HUES48 (cell line): ENCODE measurements at regions not wholly inside any gene's neighbourhood (a gene's known extent, or its start where the extent isn't known, plus 50 kb on each side); places are given as distances from the start of the nearest gene placed in this dataset.

Source experiments
- H3K27ac ChIP-seq: one replicate; pipeline ENCODE4 v1.7.0; 2013; ENCODE audit warnings: low read depth, low read length, inconsistent platforms
- H3K27me3 ChIP-seq: 2 replicates; pipeline ENCODE4 v1.6.1; 2013; ENCODE audit warnings: mild to moderate bottlenecking, low read length; ENCODE audit not compliant: control insufficient read depth, insufficient read depth
- H3K36me3 ChIP-seq: 2 replicates; pipeline ENCODE4 v1.6.1; 2013; ENCODE audit warnings: low read length; ENCODE audit not compliant: control insufficient read depth, insufficient read depth
- H3K4me1 ChIP-seq: 2 replicates; pipeline ENCODE4 v1.6.1; 2013; ENCODE audit warnings: mild to moderate bottlenecking, low read length; ENCODE audit not compliant: control insufficient read depth, insufficient read depth
- H3K4me3 ChIP-seq: 2 replicates; pipeline ENCODE4 v1.5.1; 2013; ENCODE audit warnings: mild to moderate bottlenecking, low read depth, low read length
- H3K9ac ChIP-seq: 2 replicates; pipeline ENCODE4 v1.6.1; 2013; ENCODE audit warnings: mild to moderate bottlenecking, low read depth, low read length, moderate library complexity
- H3K9me3 ChIP-seq: 2 replicates; pipeline ENCODE4 v1.6.1; 2013; ENCODE audit warnings: low read length; ENCODE audit not compliant: control insufficient read depth, insufficient read depth

- H3K4me1 ChIP-seq = peaks cover 14% of the 10 kb centered on the region
- H3K27ac ChIP-seq = no peak overlapping the region
- no peaks in the 10 kb centered on the region for H3K27me3 ChIP-seq
- no peak overlapping the region for H3K9ac ChIP-seq
- H3K36me3 ChIP-seq = no peaks in the 10 kb centered on the region
- no peaks in the 10 kb centered on the region for H3K9me3 ChIP-seq
- H3K4me3 ChIP-seq = no peak overlapping the region
These were observed 375.9 kb upstream of the DPPA4 start for GRCh38 chr3:109713288-109713687.

GRCh38 chr3:109715707-109716106, 378.4 kb upstream of the DPPA4 start:
- Histone ChIP-seq H3K9ac (no peak overlapping the region), H3K4me1 (peaks cover 14% of the 10 kb centered on the region), H3K27ac (no peak overlapping the region), H3K4me3 (no peak overlapping the region), H3K36me3 (no peaks in the 10 kb centered on the region), H3K9me3 (no peaks in the 10 kb centered on the region), H3K27me3 (no peaks in the 10 kb centered on the region)

GRCh38 chr3:109718850-109719249, 381.5 kb upstream of the DPPA4 start:
- no peaks in the 10 kb centered on the region for H3K36me3 ChIP-seq

GRCh38 chr3:109728861-109729494, 391.6 kb upstream of the DPPA4 start:
- Histone ChIP-seq H3K27me3 (no peaks in the 10 kb centered on the region), H3K4me3 (no peak overlapping the region), H3K9me3 (no peaks in the 10 kb centered on the region), H3K36me3 (no peaks in the 10 kb centered on the region), H3K4me1 (no peaks in the 10 kb centered on the region), H3K9ac (no peak overlapping the region), H3K27ac (no peak overlapping the region)

More at GRCh38 chr3:109718850-109719249, 381.5 kb upstream of the DPPA4 start:
- H3K9me3 ChIP-seq = no peaks in the 10 kb centered on the region
- H3K4me1 ChIP-seq = no peaks in the 10 kb centered on the region
- H3K27ac ChIP-seq = no peak overlapping the region
- H3K27me3 ChIP-seq = no peaks in the 10 kb centered on the region
- H3K4me3 ChIP-seq = no peak overlapping the region
- no peak overlapping the region for H3K9ac ChIP-seq

- Histone ChIP-seq H3K36me3 (no peaks in the 10 kb centered on the region), H3K4me3 (no peak overlapping the region), H3K4me1 (no peaks in the 10 kb centered on the region), H3K9me3 (peaks cover 6% of the 10 kb centered on the region), H3K27me3 (no peaks in the 10 kb centered on the region), H3K9ac (no peak overlapping the region), H3K27ac (no peak overlapping the region)
These were observed 394.5 kb upstream of the DPPA4 start for GRCh38 chr3:109731639-109732473.

- Histone ChIP-seq H3K27ac (no peak overlapping the region), H3K27me3 (no peaks in the 10 kb centered on the region), H3K9ac (no peak overlapping the region), H3K36me3 (no peaks in the 10 kb centered on the region), H3K9me3 (no peaks in the 10 kb centered on the region; the same call in 1 of the 2 replicates), H3K4me3 (no peak overlapping the region), H3K4me1 (no peaks in the 10 kb centered on the region)
These were observed 406.6 kb upstream of the DPPA4 start for GRCh38 chr3:109743981-109744380.

- H3K27ac ChIP-seq = no peak overlapping the region
- no peaks in the 10 kb centered on the region for H3K36me3 ChIP-seq
- no peak overlapping the region for H3K9ac ChIP-seq
- no peaks in the 10 kb centered on the region for H3K9me3 ChIP-seq
- H3K27me3 ChIP-seq = no peaks in the 10 kb centered on the region
- no peak overlapping the region for H3K4me3 ChIP-seq
- no peaks in the 10 kb centered on the region for H3K4me1 ChIP-seq
These were observed 435.2 kb upstream of the DPPA4 start for GRCh38 chr3:109772520-109772919.

GRCh38 chr3:109774108-109774507, 436.8 kb upstream of the DPPA4 start:
- no peaks in the 10 kb centered on the region for H3K4me1 ChIP-seq
- no peak overlapping the region for H3K4me3 ChIP-seq
- no peaks in the 10 kb centered on the region for H3K36me3 ChIP-seq
- H3K27me3 ChIP-seq = no peaks in the 10 kb centered on the region
- no peak overlapping the region for H3K27ac ChIP-seq
- H3K9ac ChIP-seq = no peak overlapping the region
- peaks cover 1% of the 10 kb centered on the region for H3K9me3 ChIP-seq

GRCh38 chr3:109784285-109784684, 446.9 kb upstream of the DPPA4 start:
- H3K27me3 ChIP-seq = no peaks in the 10 kb centered on the region
- no peak overlapping the region for H3K27ac ChIP-seq
- H3K36me3 ChIP-seq = no peaks in the 10 kb centered on the region
- H3K9me3 ChIP-seq = peaks cover 6% of the 10 kb centered on the region; the same call in 1 of the 2 replicates
- no peak overlapping the region for H3K9ac ChIP-seq
- no peaks in the 10 kb centered on the region for H3K4me1 ChIP-seq
- H3K4me3 ChIP-seq = no peak overlapping the region

- Histone ChIP-seq H3K4me3 (no peak overlapping the region), H3K27me3 (no peaks in the 10 kb centered on the region), H3K9me3 (0 out of 2 replicates have a peak, but pooled peaks cover 6% of the 10 kb centered on the region), H3K9ac (no peak overlapping the region), H3K27ac (no peak overlapping the region), H3K36me3 (no peaks in the 10 kb centered on the region), H3K4me1 (no peaks in the 10 kb centered on the region)
These were observed 447.7 kb upstream of the DPPA4 start for GRCh38 chr3:109784852-109785631.
